ENCODE measurements at regions not wholly inside any gene's neighbourhood (a gene's known extent, or its start where the extent isn't known, plus 50 kb on each side); places are given as distances from the start of the nearest gene placed in this dataset.

DNA sequence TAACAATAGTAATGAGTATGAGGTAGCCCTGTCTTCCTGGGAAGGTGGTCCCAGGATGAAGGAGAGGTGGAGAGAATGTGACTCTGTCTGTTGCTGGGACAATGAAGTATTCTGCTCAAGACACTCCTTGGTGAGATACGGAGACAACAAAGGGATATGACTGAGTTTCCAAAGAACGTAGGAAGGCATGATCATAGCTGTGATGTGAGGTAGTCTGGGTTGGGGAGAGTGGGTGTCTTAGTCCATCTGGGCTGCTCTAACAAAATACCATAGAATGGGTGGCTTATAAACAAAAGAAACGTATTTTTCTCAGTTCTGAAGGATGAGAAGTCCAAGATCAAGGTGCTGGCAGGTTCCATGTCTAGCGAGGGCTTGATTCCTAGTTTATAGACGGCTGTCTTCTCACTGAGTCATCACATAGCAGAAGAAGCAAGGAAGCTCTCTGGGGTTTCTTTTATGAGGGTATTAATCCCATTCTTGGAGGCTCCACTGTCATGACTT, 84.9 kb upstream of the RHOBTB1 start:
- no peaks in the 10 kb centered on the region for H3K36me3 ChIP-seq
- intact Hi-C loops (cut with DNase I), result no loop called here
- no peaks in the 10 kb centered on the region for H3K4me1 ChIP-seq
- TF ChIP-seq, protein P1, sequence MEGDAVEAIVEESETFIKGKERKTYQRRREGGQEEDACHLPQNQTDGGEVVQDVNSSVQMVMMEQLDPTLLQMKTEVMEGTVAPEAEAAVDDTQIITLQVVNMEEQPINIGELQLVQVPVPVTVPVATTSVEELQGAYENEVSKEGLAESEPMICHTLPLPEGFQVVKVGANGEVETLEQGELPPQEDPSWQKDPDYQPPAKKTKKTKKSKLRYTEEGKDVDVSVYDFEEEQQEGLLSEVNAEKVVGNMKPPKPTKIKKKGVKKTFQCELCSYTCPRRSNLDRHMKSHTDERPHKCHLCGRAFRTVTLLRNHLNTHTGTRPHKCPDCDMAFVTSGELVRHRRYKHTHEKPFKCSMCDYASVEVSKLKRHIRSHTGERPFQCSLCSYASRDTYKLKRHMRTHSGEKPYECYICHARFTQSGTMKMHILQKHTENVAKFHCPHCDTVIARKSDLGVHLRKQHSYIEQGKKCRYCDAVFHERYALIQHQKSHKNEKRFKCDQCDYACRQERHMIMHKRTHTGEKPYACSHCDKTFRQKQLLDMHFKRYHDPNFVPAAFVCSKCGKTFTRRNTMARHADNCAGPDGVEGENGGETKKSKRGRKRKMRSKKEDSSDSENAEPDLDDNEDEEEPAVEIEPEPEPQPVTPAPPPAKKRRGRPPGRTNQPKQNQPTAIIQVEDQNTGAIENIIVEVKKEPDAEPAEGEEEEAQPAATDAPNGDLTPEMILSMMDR (IDR thresholded peaks at IDR 0.05), result no peak
- ATAC-seq (no peak), DNase-seq (no peak)
- H3K9me3 ChIP-seq, result no peaks in the 10 kb centered on the region
- no peaks in the 10 kb centered on the region for H3K27me3 ChIP-seq
- H3K4me3 ChIP-seq, result no peak overlapping the region
- no peak overlapping the region for H3K27ac ChIP-seq

DNA sequence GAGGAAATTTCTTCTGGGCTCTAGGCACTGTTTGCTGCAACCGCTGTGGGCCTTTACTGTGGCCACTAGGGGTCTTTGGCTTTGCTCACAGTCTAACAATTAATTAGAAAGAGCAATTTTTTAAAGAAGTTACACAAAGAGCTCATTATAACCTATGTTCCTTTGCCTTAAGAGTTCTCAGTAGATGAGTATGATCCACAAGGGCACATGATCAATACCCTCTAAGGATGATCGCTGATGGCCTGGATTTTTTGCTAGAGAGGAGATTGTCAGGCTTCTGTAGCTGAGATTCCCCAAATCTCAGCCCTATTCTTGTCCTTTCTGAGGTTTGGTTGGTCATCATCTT, 80.8 kb upstream of the RHOBTB1 start:
- TF ChIP-seq, protein P1 (IDR thresholded peaks at IDR 0.05), result peak; percentile 53
- intact Hi-C loops (cut with DNase I), result no loop called here
- H3K27me3 ChIP-seq, result no peaks in the 10 kb centered on the region
- no peaks in the 10 kb centered on the region for H3K9me3 ChIP-seq
- no peak overlapping the region for H3K27ac ChIP-seq
- DNase-seq (no peak), ATAC-seq (no peak)
- H3K4me1 ChIP-seq, result no peaks in the 10 kb centered on the region
- no peak overlapping the region for H3K4me3 ChIP-seq
- no peaks in the 10 kb centered on the region for H3K36me3 ChIP-seq

DNA sequence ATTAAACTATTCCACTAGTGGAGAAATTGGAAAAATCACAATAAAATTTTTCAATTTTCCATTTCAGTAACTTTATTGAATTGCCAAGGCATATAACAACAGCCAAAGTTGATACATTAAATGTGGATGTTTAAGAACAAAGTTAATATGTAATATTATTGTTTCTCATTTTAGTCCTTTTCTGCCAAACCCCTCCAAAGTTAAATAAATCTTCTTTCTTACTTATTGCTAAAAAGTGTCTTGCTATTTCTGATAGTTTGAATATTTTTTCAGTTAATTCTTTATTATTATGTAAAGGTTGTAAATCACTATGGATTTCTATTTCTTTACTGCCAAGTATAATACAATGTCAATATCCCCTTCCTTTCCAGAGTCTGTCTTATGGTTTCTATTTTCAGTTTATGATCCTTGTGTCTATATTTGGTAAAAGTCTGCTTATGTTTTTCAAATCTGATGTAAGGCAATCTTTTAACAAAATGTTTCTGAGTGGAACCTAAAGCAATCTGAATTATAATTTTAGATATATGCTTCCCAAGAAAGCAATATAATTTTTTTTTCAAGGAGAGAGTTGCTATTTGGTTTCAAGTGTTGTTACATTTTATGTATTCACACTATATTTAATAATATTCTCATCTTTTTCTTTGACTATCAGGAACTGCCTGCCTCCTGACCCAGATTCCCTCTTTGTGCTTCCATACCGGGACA, 80.3 kb upstream of the RHOBTB1 start:
- intact Hi-C loops (cut with DNase I), result no loop called here
- Histone ChIP-seq H3K9me3 (no peaks in the 10 kb centered on the region), H3K27ac (no peak overlapping the region), H3K36me3 (no peaks in the 10 kb centered on the region), H3K4me1 (no peaks in the 10 kb centered on the region), H3K27me3 (no peaks in the 10 kb centered on the region), H3K4me3 (no peak overlapping the region)
- TF ChIP-seq, protein P1 (IDR thresholded peaks at IDR 0.05), result no peak
- DNase-seq, result no peak
- no peak for ATAC-seq

DNA sequence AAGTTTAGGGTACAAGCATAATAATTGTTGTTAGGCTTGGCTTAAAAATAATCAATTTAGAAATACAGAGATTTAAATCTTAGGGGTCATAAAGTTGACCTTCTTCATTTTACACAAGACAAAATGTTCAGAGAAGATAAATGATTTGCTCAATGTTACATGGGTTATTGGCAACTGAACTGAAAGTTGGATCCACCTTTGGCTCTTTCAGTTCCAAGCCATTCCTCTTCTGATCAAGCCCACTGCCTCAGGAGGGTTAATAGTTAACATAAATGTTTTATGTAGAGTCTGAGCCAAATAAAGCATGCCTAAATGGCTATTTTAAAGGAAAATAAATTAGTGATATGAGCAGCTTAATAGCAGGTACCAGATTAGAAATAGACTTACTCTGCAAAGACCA, 79.1 kb upstream of the RHOBTB1 start:
- H3K4me3 ChIP-seq, result no peak overlapping the region
- H3K27ac ChIP-seq, result no peak overlapping the region
- TF ChIP-seq, protein P1 (IDR thresholded peaks at IDR 0.05), result no peak
- H3K9me3 ChIP-seq, result no peaks in the 10 kb centered on the region
- DNase-seq (no peak), ATAC-seq (no peak)
- no peaks in the 10 kb centered on the region for H3K4me1 ChIP-seq
- intact Hi-C loops (cut with DNase I), result no loop called here
- no peaks in the 10 kb centered on the region for H3K27me3 ChIP-seq
- no peaks in the 10 kb centered on the region for H3K36me3 ChIP-seq

DNA sequence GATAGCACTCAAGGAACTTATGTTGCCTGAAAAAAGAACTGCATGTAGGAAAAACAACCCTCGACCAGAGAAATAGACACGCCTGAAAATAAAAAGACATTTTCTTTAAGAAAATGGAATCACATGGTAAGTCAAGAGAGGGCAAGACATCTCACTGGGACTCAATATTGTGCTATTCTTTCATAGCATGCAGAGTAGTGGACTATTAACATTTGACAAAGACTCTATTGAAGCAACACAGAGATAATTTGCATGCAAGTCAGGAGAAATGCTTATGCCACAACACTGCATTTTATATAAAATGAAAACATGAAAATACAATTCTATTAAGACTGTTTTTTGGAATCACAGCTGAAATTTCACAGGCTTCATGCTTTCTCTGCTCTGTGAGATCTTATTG, 77.9 kb upstream of the RHOBTB1 start:
- H3K27ac ChIP-seq, result no peak overlapping the region
- TF ChIP-seq, protein P1 (IDR thresholded peaks at IDR 0.05), result no peak
- H3K27me3 ChIP-seq, result no peaks in the 10 kb centered on the region
- intact Hi-C loops (cut with DNase I), result no loop called here
- DNase-seq (no peak), ATAC-seq (no peak)
- H3K4me3 ChIP-seq, result no peak overlapping the region
- no peaks in the 10 kb centered on the region for H3K4me1 ChIP-seq
- no peaks in the 10 kb centered on the region for H3K9me3 ChIP-seq
- no peaks in the 10 kb centered on the region for H3K36me3 ChIP-seq

All from upper lobe of right lung (tissue), 1 donor.